ENCODE measurements at regions not wholly inside any gene's neighbourhood (a gene's known extent, or its start where the extent isn't known, plus 50 kb on each side); places are given as distances from the start of the nearest gene placed in this dataset.
"Not testable (repeated sequence)": the region's sequence is repeated elsewhere in the genome, so short reads cannot be mapped to it uniquely, and the experiment has no call there.

- no peaks in the 10 kb centered on the region for H3K9me3 ChIP-seq (replicated peaks)
- H3K4me3 ChIP-seq = no peak overlapping the region
- TF ChIP-seq CTCF (IDR thresholded peaks at IDR 0.05; ENCODE audit: borderline replicate concordance) = no peak
- no peak for DNase-seq
- no peaks in the 10 kb centered on the region for H3K36me3 ChIP-seq
- no peaks in the 10 kb centered on the region for H3K4me1 ChIP-seq
- H3K27me3 ChIP-seq (ENCODE audit: low read depth) = no peaks in the 10 kb centered on the region
- H3K27ac ChIP-seq (replicated peaks) = no peak overlapping the region
- intact Hi-C loops (cut with micrococcal nuclease) = loop anchor here (2.0 kb wide), 1 partner anchor 73 kb away; no protein-coding TSS in a partner anchor
Observed at GRCh38 chr6:78253618-78254017, 600.8 kb downstream of the MEI4 start.

- H3K4me1 ChIP-seq = no peaks in the 10 kb centered on the region
Observed at GRCh38 chr6:78259935-78260334, 607.1 kb downstream of the MEI4 start.

GRCh38 chr6:78260427-78260826 is 606.9 kb upstream of the IRAK1BP1 start:
- H3K27ac ChIP-seq (replicated peaks); H3K9me3 ChIP-seq (replicated peaks); H3K36me3 ChIP-seq; H3K4me1 ChIP-seq; intact Hi-C loops (cut with micrococcal nuclease); H3K27me3 ChIP-seq (ENCODE audit: low read depth); H3K4me3 ChIP-seq; DNase-seq: not testable (repeated sequence)

More at GRCh38 chr6:78259935-78260334, 607.1 kb downstream of the MEI4 start:
- H3K27ac ChIP-seq (replicated peaks) = no peak overlapping the region
- no peaks in the 10 kb centered on the region for H3K9me3 ChIP-seq (replicated peaks)
- DNase-seq = no peak
- H3K4me3 ChIP-seq = no peak overlapping the region
- H3K27me3 ChIP-seq (ENCODE audit: low read depth) = no peaks in the 10 kb centered on the region
- TF ChIP-seq CTCF (IDR thresholded peaks at IDR 0.05; ENCODE audit: borderline replicate concordance) = no peak
- no peaks in the 10 kb centered on the region for H3K36me3 ChIP-seq
- intact Hi-C loops (cut with micrococcal nuclease) = no loop called here

- Histone ChIP-seq H3K36me3 (no peaks in the 10 kb centered on the region), H3K9me3 (replicated peaks) (no peaks in the 10 kb centered on the region), H3K27me3 (ENCODE audit: low read depth) (no peaks in the 10 kb centered on the region), H3K4me3 (no peak overlapping the region), H3K27ac (replicated peaks) (no peak overlapping the region), H3K4me1 (no peaks in the 10 kb centered on the region)
- intact Hi-C loops (cut with micrococcal nuclease) = no loop called here
- no peak for DNase-seq
- no peak for TF ChIP-seq CTCF (IDR thresholded peaks at IDR 0.05; ENCODE audit: borderline replicate concordance)
Observed at GRCh38 chr6:78268591-78269452, 598.5 kb upstream of the IRAK1BP1 start.

GRCh38 chr6:78300885-78301284 is 566.5 kb upstream of the IRAK1BP1 start:
- Histone ChIP-seq H3K4me3 (no peak overlapping the region), H3K9me3 (replicated peaks) (no peaks in the 10 kb centered on the region), H3K27me3 (ENCODE audit: low read depth) (no peaks in the 10 kb centered on the region), H3K4me1 (no peaks in the 10 kb centered on the region), H3K36me3 (no peaks in the 10 kb centered on the region), H3K27ac (replicated peaks) (no peak overlapping the region)
- intact Hi-C loops (cut with micrococcal nuclease) = no loop called here
- no peak for DNase-seq
- TF ChIP-seq CTCF (IDR thresholded peaks at IDR 0.05; ENCODE audit: borderline replicate concordance) = no peak

GRCh38 chr6:78302411-78302810 is 564.9 kb upstream of the IRAK1BP1 start:
- Histone ChIP-seq H3K27ac (replicated peaks) (no peak overlapping the region), H3K9me3 (replicated peaks) (no peaks in the 10 kb centered on the region), H3K27me3 (ENCODE audit: low read depth) (no peaks in the 10 kb centered on the region), H3K4me1 (no peaks in the 10 kb centered on the region), H3K4me3 (no peak overlapping the region), H3K36me3 (no peaks in the 10 kb centered on the region)
- intact Hi-C loops (cut with micrococcal nuclease) = no loop called here
- TF ChIP-seq CTCF (IDR thresholded peaks at IDR 0.05; ENCODE audit: borderline replicate concordance) = no peak
- no peak for DNase-seq

All from left ventricle myocardium inferior (tissue), 1 donor.